ENCODE measurements at regions not wholly inside any gene's neighbourhood (a gene's known extent, or its start where the extent isn't known, plus 50 kb on each side); places are given as distances from the start of the nearest gene placed in this dataset.
A peak's percentile ranks its signal among the peaks of the same experiment; 100 is the strongest.

GRCh38 chr4:20623939-20624338 is 76.3 kb upstream of the PACRGL start:
- Mint-ChIP-seq H3K4me3 (ENCODE audit: low read depth) (no peak overlapping the region), H3K9me3 (ENCODE audit: low read depth) (no peaks in the 10 kb centered on the region), H3K27ac (no peak overlapping the region), H3K27me3 (no peaks in the 10 kb centered on the region), H3K36me3 (ENCODE audit: insufficient read depth) (no peaks in the 10 kb centered on the region), H3K4me1 (ENCODE audit: low read depth) (peaks cover 16% of the 10 kb centered on the region)
- no peak for TF ChIP-seq CTCF (IDR thresholded peaks at IDR 0.05; ENCODE audit: unreplicated experiment)
- DNase-seq (ENCODE audit: low spot score, unreplicated experiment) = no peak

GRCh38 chr4:20624793-20625374 is 75.4 kb upstream of the PACRGL start:
- DNase-seq (ENCODE audit: low spot score, unreplicated experiment) = no peak
- no peak for TF ChIP-seq CTCF (IDR thresholded peaks at IDR 0.05; ENCODE audit: unreplicated experiment)
- no peak overlapping the region for H3K27ac Mint-ChIP-seq
- H3K36me3 Mint-ChIP-seq (ENCODE audit: insufficient read depth) = no peaks in the 10 kb centered on the region
- H3K4me3 Mint-ChIP-seq (ENCODE audit: low read depth) = no peak overlapping the region
- no peaks in the 10 kb centered on the region for H3K9me3 Mint-ChIP-seq (ENCODE audit: low read depth)
- peaks cover 16% of the 10 kb centered on the region for H3K4me1 Mint-ChIP-seq (ENCODE audit: low read depth)
- no peaks in the 10 kb centered on the region for H3K27me3 Mint-ChIP-seq

- no peaks in the 10 kb centered on the region for H3K9me3 Mint-ChIP-seq (ENCODE audit: low read depth)
- H3K27me3 Mint-ChIP-seq = no peaks in the 10 kb centered on the region
- H3K4me3 Mint-ChIP-seq (ENCODE audit: low read depth) = no peak overlapping the region
- peaks cover 16% of the 10 kb centered on the region for H3K4me1 Mint-ChIP-seq (ENCODE audit: low read depth)
- no peaks in the 10 kb centered on the region for H3K36me3 Mint-ChIP-seq (ENCODE audit: insufficient read depth)
- H3K27ac Mint-ChIP-seq = peak overlapping the region; percentile 47
- DNase-seq (ENCODE audit: low spot score, unreplicated experiment) = no peak
- no peak for TF ChIP-seq CTCF (IDR thresholded peaks at IDR 0.05; ENCODE audit: unreplicated experiment)
Measured at GRCh38 chr4:20625426-20625825, 74.8 kb upstream of the PACRGL start.

- Mint-ChIP-seq H3K4me1 (ENCODE audit: low read depth) (peaks cover 16% of the 10 kb centered on the region), H3K4me3 (ENCODE audit: low read depth) (no peak overlapping the region), H3K36me3 (ENCODE audit: insufficient read depth) (no peaks in the 10 kb centered on the region), H3K27ac (no peak overlapping the region), H3K9me3 (ENCODE audit: low read depth) (no peaks in the 10 kb centered on the region), H3K27me3 (no peaks in the 10 kb centered on the region)
- TF ChIP-seq CTCF (IDR thresholded peaks at IDR 0.05; ENCODE audit: unreplicated experiment) = no peak
- no peak for DNase-seq (ENCODE audit: low spot score, unreplicated experiment)
Measured at GRCh38 chr4:20626326-20627005, 73.8 kb upstream of the PACRGL start.

GRCh38 chr4:20627866-20628265 is 72.4 kb upstream of the PACRGL start:
- no peak for TF ChIP-seq CTCF (IDR thresholded peaks at IDR 0.05; ENCODE audit: unreplicated experiment)
- no peak for DNase-seq (ENCODE audit: low spot score, unreplicated experiment)
- H3K9me3 Mint-ChIP-seq (ENCODE audit: low read depth) = no peaks in the 10 kb centered on the region
- H3K27me3 Mint-ChIP-seq = no peaks in the 10 kb centered on the region
- peaks cover 16% of the 10 kb centered on the region for H3K4me1 Mint-ChIP-seq (ENCODE audit: low read depth)
- no peak overlapping the region for H3K4me3 Mint-ChIP-seq (ENCODE audit: low read depth)
- H3K27ac Mint-ChIP-seq = no peak overlapping the region
- no peaks in the 10 kb centered on the region for H3K36me3 Mint-ChIP-seq (ENCODE audit: insufficient read depth)

All from progenitor cell of endocrine pancreas (in vitro differentiated cells).